Fibroblast of gingiva (primary cell): ENCODE measurements at regions not wholly inside any gene's neighbourhood (a gene's known extent, or its start where the extent isn't known, plus 50 kb on each side); places are given as distances from the start of the nearest gene placed in this dataset.
"Not testable (repeated sequence)": the region's sequence is repeated elsewhere in the genome, so short reads cannot be mapped to it uniquely, and the experiment has no call there.

ENCODE experiments used
- DNase-seq: peaks from one replicate; pipeline ENCODE4 v3.0.0-alpha.2; 2011; ENCODE audit warnings: low read depth

DNA sequence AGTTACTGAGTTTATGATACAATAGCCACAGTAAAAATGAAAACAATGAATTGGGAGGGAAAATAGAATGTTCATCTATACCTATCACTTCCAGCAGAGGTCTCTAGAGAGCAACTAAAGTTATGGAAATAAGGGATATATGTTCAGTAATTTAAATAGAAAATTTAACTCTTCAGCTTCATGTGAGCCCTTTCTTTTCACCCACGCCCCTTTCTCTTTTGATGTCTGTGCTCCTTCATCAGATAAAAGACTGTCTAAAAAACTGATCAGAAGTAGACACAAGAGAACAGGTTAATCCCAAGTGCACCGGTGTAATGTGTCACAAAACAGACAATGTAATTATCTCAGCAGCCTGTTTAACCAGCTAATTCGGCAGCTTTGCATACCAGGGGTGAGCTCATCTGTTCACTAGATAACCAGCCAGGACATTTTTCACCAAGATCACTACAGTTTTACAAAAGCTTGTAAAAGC lies 238.5 kb upstream of the ERBB4 start:
- DNase-seq = peak; percentile 17

DNA sequence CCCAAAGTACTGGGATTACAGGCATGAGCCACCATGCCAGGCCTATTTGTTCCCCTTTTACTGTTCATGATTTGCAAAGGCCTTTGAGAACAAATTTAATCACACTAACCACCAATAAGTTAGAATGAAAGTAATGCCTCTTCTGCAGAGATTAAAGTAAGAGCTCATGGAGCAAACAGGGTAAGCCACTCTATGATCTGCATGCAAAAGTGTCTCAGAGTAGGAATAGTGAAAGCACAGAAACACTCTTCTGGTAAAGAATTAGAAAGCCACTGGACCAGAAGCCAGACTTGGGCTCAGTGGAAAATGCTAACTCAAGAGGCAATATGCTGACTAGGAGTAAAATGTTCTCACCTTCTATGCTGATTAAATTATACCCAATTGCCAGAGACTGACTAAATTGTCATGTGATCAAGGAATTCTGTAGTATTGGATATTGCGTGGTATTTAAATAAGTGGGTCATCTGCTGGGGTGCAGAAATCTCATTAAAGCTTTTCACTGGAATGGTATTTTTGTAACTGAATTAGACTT lies 235.3 kb upstream of the ERBB4 start:
- no peak for DNase-seq

DNA sequence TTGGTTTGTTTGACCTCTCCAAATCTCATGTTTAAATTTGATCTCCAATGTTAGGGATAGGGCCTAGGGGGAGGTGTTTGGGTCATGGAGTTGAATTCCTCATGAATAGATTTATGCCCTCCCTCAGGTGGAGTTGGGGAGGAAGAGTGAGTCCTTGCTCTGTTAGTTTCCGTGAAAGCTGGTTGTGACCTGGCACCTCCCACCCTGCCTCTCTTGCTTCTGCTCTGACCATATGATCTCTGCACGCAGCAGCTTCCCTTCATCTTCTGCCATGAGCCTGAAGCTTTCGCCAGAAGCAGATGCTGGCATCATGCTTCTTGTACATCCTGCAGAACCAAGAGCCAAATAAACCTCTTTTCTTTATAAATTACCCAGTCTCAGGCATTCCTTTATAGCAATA lies 231.6 kb upstream of the ERBB4 start:
- no peak for DNase-seq

DNA sequence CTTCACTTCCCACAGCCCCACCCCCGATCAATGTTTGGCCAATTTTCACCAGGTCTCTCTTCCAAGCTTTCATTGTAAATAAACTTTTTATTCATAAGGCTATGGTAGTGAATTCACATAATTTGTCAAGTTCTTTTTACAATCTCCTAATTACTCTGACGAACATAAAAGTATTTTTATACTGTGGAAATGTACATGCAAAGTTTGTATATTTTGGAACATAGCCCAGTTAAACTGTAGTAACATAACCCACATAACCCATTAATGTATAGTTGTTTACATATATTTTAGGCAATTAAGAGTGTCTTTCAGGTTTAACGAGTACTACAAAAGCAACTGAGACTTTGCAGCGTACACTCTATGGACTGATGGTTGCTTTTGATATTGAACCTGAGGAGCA lies 228.3 kb upstream of the ERBB4 start:
- no peak for DNase-seq

DNA sequence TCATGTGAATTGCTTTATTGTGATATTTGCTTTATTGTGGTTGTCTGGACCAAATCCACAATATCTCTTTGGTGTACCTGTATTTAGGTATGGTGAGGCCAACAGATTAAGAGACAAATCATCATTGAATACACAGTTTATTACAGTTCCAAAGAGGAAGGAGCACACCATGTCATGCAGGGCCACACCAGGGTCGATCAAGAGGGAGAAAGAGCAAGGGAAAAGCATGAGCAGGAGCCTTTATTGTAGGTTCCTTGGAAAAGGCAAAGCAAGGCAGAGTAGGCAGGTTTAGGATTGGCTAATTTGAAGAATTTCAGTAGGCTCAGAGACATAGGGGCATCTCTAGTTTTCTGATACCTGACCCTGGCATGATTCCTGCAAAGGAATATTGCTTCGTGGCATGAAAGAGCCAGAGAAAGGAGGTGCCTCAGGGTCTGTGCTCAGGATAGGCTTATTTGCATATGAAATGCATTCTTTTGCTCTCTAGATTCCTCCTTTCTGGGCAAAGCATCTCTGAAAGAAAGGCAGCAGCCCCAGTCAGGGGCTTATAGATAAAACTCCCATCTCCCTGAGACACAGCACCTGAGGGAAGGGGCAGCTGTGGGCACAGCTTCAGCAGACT lies 214.2 kb upstream of the ERBB4 start:
- DNase-seq = no peak

DNA sequence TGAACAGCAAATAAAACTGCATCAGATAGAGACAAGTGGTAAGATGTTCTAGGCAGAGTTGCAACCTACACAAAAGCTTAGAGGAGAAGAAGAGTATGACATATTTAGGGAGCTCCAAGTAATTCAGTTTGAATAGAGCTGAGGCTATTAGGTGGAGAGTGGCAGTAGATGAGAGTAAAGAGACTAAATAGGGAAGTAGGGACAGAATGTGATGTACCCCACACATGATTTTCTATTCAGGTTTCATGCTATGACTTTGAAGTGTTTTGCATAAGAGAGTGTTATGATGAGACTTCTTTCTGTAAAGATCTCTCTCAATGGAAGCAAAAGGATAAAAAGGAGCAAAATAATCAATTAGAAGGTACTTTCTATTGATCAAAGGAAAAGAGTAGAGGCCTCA lies 206.8 kb upstream of the ERBB4 start:
- no peak for DNase-seq

DNA sequence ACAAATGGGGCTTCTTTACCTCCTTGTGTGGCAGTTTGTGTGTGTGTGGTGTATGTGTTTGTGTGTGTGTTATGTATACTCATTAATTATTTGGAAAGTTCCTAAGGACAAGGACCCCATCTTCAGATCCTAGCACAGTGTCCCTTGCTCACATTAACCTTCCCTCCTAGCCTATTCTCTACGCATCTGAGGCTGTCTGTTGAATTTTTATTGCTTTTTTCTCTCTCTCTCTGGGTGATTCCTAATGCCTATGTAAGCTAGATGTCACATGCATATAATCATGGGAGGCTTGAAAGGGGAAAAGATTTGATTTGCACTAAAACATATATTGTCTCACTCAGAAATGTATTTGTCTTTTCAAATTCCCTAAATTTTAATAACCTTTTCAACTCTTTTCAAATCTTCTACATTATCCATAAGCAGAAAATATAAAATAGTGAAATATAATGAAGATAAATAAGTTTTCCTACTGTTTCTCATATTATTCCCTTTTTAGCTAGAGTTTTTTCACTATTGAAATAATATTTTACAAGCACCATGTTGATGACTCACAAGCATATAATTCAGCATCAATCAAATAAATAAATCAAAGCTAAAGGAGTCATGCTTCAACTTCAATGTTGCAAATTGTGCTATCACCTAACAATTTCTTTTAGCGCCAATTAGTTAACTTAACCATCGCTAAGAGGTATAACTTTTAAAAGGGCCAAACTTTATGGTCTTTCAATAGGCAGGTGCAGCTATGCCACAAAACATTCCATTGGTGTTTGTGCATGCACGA lies 199.0 kb upstream of the ERBB4 start:
- DNase-seq = no peak

DNA sequence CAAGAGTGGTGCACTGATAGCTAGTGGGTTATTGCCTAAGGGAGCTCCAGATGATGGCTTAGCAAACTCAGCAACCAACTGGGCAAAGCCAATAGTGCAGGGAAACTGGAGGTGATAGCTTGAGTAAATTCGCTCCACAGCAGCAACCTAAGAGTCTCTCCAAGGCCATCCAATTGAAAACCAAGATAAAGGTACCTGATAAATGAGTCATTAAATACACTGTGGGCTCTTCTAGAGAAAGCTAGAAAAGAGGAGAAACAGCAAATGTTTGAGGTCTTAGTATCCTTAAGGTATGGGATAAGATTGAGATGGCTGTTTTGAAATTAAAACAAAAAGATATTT lies 197.8 kb upstream of the ERBB4 start:
- no peak for DNase-seq

DNA sequence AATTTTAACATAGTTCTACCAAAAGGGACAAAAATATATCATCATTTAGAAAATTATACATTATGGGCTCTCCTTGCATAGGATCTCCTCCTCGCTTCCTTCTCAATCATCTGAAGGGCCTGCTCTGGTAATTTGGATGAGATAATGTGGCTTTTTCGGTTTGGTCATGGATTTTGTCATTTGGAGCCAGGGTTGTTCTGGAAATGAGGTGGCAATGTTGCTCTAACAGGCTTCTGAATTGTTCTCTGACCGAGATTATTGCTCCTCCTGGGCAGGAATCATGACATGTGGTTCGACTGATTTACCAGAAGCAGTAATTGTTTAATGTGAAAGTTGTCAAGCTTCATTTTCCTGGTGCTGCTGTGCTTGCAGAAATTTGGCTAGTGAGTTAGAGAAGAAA lies 194.7 kb upstream of the ERBB4 start:
- DNase-seq = no peak

DNA sequence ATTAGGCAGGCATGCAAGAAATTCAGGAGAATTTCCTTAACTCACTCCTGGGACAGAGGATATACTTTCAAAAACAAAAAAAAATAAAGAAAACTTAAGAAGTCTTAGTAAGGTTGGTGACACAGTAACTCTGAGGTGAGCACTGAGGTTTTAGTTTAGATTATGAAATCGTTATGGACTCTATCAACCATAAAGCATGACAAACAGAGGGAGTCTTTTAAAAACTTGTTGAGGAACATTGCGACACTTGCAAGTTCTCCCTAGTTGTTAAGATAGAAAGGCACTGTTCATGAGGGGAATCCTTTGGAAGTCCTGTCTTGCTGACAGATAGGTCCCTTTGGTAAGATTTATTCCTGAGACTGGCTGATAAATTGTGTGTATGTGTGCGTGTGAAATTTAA lies 194.3 kb upstream of the ERBB4 start:
- DNase-seq = no peak

DNA sequence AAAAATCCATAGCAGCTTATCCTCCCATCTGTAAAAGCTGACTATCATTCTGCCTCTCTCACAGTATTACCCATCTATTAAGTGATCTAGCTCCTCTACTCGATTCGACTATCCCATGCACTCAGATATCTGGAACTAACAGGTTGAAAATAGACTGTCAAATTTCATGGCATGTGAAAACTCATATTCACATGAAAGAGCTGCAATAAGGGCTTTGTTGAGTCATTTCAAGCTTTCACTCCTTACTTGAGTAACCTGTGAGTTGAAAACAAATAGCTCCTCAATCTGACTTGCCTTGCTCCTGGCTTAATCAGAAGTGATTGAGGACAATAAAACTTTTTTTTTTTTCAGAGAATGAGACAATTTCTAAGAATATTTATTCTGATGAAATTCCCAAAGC lies 192.4 kb upstream of the ERBB4 start:
- DNase-seq = no peak

DNA sequence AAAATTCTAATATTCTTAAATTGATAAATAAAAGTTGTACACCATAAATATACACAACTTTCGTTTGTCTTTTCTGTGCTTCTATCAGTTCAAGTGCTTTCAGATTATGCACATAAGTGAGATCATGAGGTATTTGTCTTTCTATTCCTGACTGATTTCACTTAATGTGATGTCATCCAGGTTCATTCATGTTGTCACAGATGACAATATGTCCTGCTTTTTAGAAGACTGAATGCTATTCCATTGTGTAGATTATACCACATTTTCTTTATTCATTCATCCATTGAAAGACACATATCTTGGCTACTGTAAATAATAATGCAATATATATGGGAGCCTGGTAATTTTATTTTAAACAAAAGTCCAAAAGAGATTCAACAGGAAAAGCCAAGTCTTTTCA lies 190.1 kb upstream of the ERBB4 start:
- DNase-seq = no peak

DNA sequence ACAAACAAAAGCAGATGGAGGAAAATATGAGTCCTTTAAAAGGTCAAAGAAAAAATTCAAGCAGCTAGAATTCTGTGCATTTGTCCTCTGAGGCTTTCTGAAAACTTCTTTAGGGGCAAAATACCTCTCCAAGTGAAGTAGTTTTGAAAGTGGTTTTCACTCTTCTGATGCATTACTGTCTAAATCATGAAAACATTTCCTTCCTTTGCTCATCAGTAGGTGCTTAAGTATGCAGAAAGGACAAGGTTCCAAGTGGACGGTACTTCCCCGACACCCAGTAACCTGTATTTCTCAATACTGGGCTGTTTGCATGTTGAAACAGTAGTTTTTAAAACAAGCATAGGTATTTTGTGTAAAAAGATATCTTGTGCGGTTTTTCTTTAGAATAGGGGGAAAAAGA lies 189.1 kb upstream of the ERBB4 start:
- DNase-seq = no peak

DNA sequence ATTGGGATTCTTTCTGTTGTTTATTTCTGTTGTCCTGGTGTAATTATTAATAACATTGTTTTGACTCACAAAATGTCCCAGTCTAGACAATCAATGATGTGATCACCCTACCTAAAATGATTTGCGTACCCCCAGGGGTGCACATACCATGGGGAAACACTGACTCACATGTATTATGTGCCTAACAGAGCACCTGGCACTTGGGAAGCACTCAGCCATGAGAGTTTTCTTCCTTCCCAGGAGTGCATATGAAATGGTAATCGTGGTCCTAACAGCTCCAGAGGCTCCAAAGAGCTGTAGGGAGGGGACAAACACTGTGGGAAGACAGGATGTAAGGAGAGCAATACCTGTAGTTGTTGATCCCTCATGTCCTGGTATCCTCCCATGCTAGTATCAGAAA lies 187.8 kb upstream of the ERBB4 start:
- no peak for DNase-seq

DNA sequence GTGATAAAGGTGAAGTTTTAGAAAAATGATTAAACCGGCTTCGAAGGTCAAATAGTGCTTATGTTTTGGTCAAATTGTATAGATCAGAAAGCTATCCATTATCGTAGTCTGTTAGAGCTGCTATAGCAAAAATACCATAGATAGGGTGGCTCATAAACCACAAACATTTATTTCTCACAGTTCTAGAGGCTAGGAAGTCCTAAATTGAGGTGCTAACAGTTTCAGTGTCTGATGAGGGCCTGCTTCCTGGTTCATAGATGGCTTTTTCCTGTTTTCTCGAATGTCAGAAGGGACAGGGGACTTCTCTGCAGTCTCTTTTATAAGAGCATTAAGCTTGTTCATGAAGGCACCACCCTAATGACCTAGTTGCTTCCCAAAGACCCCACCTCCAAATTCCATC lies 186.6 kb upstream of the ERBB4 start:
- no peak for DNase-seq

DNA sequence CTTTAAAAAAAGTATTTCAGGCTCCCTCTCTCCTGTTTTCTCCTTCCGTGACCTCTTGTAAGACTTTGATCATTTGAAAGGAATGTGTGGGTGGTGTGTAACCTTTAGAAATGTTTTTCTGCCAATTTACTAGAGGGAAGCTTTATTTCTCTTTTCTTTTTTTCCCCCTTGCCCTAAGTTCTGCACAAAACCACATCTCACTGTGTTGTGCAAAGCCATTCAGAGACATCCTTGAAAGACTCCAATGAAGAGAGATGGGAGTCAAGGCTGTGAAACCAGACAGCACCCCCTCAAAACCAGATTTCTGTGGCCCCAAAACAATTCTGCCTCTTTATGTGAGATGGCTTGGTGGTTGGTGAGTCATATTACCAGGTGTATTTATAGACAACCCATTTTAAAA lies 184.6 kb upstream of the ERBB4 start:
- peak; percentile 26 for DNase-seq

DNA sequence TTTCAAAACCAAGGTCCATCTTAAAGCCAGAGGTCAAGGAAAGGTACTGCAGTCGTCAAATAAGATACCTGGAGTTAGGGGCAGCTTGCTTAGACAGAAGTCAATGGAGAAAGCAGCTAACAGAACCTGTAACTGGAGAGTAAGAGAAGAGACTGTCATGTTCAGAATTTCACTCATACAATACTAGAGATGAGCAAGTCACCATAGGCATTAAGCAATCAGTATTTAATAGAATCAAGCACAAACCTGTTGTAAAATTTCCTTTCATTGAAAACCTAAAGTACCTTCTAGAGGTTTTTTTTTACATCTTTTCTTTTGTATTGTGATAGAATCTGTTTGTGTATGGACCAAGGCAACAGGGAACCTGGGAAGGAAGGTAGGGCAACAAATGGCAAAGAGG lies 183.4 kb upstream of the ERBB4 start:
- DNase-seq = no peak

DNA sequence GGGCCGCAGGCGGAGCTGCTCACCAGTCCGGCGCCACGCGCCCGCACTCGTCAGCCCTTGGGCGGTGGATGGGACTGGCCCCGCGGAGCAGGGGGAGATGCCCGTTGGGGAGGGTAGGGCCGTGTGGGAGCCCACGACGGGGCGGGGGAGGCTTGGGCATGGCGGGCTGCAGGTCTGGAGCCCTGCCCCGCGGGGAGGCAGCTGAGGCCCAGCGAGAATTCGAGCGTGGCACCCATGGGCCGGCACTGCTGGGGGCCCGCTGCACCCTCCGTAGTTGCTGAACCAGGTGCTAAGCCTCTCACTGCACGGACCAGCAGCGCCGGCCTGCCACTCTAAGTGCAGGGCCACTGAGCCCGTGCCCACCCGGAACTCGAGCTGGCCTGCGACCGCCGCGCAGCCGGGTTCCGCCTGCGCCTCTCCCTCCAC lies 182.4 kb upstream of the ERBB4 start:
- no peak for DNase-seq

DNA sequence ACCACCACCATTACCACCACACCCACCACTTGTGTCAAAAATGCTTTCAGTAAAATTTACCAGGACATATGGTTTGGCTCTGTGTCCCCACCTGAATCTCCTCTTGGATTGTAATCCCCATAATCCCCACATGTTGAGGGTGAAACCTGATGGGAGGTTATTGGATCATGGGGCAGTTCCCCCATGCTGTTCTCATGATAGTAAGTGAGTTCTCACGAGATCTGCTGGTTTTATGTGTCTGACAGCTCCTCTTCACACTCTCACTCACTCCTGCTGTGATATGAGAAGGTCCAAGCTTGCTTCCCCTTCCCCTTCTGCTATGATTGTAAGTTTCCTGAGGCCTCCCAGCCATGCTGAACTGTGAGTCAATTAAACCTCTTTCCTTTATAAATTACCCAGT lies 176.8 kb upstream of the ERBB4 start:
- DNase-seq = not testable (repeated sequence)

DNA sequence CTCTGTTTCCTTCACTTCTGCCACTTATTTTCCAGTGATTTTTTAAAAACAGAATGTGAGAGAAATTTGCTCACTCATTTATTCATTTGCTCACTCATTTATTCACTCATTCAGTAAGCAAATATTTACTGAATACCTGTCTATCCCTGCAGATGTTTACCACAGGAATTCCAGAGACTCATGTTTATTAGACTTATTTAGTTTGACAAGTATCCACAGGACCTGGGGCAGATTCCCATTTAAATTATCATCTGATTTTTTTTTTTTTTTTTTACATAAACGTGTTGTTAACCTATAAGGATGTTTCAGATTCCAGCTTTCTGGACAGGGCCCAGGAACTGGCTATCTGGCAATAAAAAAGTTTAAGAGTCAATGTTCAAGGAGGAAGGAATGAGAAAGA lies 175.1 kb upstream of the ERBB4 start:
- no peak for DNase-seq

DNA sequence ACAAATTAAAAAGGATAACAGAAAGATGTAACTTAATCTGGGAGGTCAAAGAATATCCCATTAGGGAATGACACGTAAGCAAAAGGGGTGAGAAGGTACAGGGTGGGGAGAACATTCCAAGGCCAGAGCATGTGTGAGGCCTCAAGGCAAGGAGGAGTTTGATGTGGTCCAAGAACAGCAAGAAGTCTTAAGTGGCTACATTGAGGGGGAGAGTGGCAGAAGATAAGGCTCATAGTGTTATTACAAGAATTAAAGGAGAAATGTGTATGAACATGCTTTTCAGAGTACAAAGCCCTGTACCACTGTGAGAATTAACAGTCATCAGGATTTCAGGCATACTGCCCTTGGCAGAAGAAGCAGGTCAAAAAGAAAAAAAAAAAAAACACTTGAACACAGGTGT lies 174.4 kb upstream of the ERBB4 start:
- no peak for DNase-seq

DNA sequence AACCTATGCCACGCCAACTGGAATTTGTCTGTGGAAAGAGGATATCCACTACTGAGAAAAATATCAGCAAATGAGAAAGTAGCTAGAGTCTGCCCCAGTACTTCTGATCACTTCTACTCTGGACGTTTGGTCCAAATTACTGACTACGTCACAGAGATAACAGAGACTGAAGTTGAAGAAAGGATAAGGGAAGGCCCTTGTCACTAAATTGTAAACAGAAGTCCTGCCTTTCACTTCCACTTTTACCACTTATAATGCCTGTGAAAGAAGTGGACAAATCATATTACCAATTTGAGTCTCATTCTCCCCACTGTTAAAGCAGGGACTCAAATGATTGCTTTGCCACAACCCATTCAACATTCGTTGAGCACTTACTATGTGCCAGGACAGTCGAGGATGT lies 173.9 kb upstream of the ERBB4 start:
- no peak for DNase-seq

DNA sequence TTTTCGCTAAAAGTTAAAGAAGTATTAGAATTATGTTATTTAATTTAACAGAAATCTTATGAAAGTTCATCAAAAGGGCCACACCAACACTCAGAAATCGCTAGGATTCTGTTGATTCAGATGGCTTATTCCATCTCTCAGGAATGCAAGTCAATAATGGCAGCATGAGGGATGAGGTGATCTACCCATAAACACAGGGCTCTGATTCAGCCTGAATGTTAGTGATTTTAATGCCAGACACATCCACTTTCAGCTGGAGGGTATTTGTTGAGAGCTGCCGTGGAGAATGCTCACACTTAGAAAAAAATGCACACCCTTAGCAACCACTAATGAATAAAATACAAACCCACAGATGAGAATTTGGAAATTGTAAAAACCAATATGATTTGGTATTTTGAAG lies 173.3 kb upstream of the ERBB4 start:
- peak; percentile 33 for DNase-seq

DNA sequence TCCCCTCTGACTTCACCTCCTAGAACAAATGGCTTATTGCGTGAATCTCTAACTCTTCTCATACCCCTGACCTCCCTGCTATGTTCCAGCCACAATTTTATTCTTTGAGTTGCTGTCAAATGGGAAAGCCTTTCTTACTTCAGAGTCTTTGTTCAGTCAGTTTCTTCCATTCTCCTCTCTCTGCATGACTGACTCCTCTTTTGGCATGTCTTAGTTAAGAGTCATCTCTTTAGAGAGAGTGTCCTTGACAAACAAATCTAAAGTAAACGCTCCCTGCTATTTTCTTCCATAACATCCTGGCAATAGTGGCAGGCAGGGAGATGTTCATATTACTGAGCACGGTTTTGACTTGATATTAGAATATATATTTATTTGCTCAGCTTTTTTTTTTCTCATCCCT lies 170.7 kb upstream of the ERBB4 start:
- peak; percentile 10 for DNase-seq
